Activated gamma-delta T cell (primary cell): ENCODE measurements at regions not wholly inside any gene's neighbourhood (a gene's known extent, or its start where the extent isn't known, plus 50 kb on each side); places are given as distances from the start of the nearest gene placed in this dataset.
"Not testable (repeated sequence)": the region's sequence is repeated elsewhere in the genome, so short reads cannot be mapped to it uniquely, and the experiment has no call there.

Source experiments
- DNase-seq: peaks from one replicate; lab custom pipeline; 2025; lab: John Stamatoyannopoulos, UW

GRCh38 chr1:193408782-193409293 is 222.4 kb upstream of the B3GALT2 start:
- no peak for DNase-seq

GRCh38 chr1:193406901-193407300 is 220.5 kb upstream of the B3GALT2 start:
- no peak for DNase-seq

GRCh38 chr1:193404236-193404635 is 217.8 kb upstream of the B3GALT2 start:
- DNase-seq, result no peak

GRCh38 chr1:193402977-193403376 is 216.6 kb upstream of the B3GALT2 start:
- no peak for DNase-seq

- DNase-seq, result no peak
Measured at GRCh38 chr1:193402037-193402436, 215.6 kb upstream of the B3GALT2 start.

GRCh38 chr1:193394336-193394735 is 207.9 kb upstream of the B3GALT2 start:
- DNase-seq, result no peak

GRCh38 chr1:193392686-193393085 is 206.3 kb upstream of the B3GALT2 start:
- no peak for DNase-seq

- DNase-seq, result no peak
Measured at GRCh38 chr1:193388683-193389082, 202.3 kb upstream of the B3GALT2 start.

GRCh38 chr1:193388165-193388564 is 201.8 kb upstream of the B3GALT2 start:
- DNase-seq, result no peak

- DNase-seq, result no peak
Measured at GRCh38 chr1:193387406-193387805, 201.0 kb upstream of the B3GALT2 start.

- not testable (repeated sequence) for DNase-seq
Measured at GRCh38 chr1:193378451-193378850, 192.0 kb upstream of the B3GALT2 start.

GRCh38 chr1:193377472-193377871 is 191.1 kb upstream of the B3GALT2 start:
- no peak for DNase-seq

GRCh38 chr1:193372553-193372952 is 186.1 kb upstream of the B3GALT2 start:
- DNase-seq, result no peak

- DNase-seq, result no peak
Measured at GRCh38 chr1:193368302-193368701, 181.9 kb upstream of the B3GALT2 start.

- no peak for DNase-seq
Measured at GRCh38 chr1:193367863-193368262, 181.4 kb upstream of the B3GALT2 start.

- no peak for DNase-seq
Measured at GRCh38 chr1:193366764-193367507, 180.5 kb upstream of the B3GALT2 start.

GRCh38 chr1:193365966-193366365 is 179.6 kb upstream of the B3GALT2 start:
- DNase-seq, result no peak

- no peak for DNase-seq
Measured at GRCh38 chr1:193359631-193360030, 173.2 kb upstream of the B3GALT2 start.

- no peak for DNase-seq
Measured at GRCh38 chr1:193358419-193358818, 172.0 kb upstream of the B3GALT2 start.

GRCh38 chr1:193356249-193356648 is 169.8 kb upstream of the B3GALT2 start:
- DNase-seq, result no peak

GRCh38 chr1:193355626-193356025 is 169.2 kb upstream of the B3GALT2 start:
- no peak for DNase-seq

GRCh38 chr1:193355178-193355577 is 168.8 kb upstream of the B3GALT2 start:
- no peak for DNase-seq

GRCh38 chr1:193348769-193349535 is 162.5 kb upstream of the B3GALT2 start:
- DNase-seq, result no peak
